K562 (cell line): ENCODE measurements at regions not wholly inside any gene's neighbourhood (a gene's known extent, or its start where the extent isn't known, plus 50 kb on each side); places are given as distances from the start of the nearest gene placed in this dataset.

Experiments
- ATAC-seq: fragments of 200-7000 bp; cut with Tn5 transposase; 3 replicates; pipeline ENCODE4 v1.9.1; 2020; ENCODE audit warnings: moderate library complexity
- BruUV-seq: library from RNA; stranded (reverse); fragments of 400-500 nt; replicated peaks from 2 replicates; lab custom pipeline; 2021; lab: Mats Ljungman, UMichigan
- CTCF ChIA-PET: fragments of 300-600 bp; formaldehyde crosslinking; extraction: SDS; loops from one replicate; lab custom pipeline; 2021; ENCODE audit warnings: low intra/inter-chr PET ratio; lab: Yijun Ruan, JAX
- POLR2A ChIA-PET: fragments of 300-600, 350-650 bp; sonication (Branson Sonifier 250); formaldehyde crosslinking; extraction: SDS; loops from one replicate; lab custom pipeline; 2021; ENCODE audit warnings: antibody characterized with exemption, inconsistent platforms; lab: Yijun Ruan, JAX
- DNase-seq, 4 experiments: peaks; one replicate each; pipeline versions ENCODE4 v3.0.0 to v3.0.0-alpha.2; 2011 to 2018; ENCODE audit warnings: low spot score in 3 of 4, mixed read lengths in 3 of 4; ENCODE audit errors: extremely low read depth in 1 of 4
- FAIRE-seq: peaks from 2 replicates; lab custom pipeline; 2011; peaks lifted over from hg19 to GRCh38; lab: Jason Lieb, UNC
- H2AFZ ChIP-seq: 2 replicates; pipeline ENCODE4 v1.6.0; 2011; ENCODE audit warnings: low read depth, low read length, control low read depth, inconsistent platforms
- H3K27ac ChIP-seq: fragments of 200-600 bp; 3 replicates; pipeline ENCODE4 v1.8.0; 2011; ENCODE audit warnings: low read depth, mild to moderate bottlenecking, control low read depth, inconsistent platforms, low read length, moderate library complexity, mixed read lengths; ENCODE audit errors: extremely low read depth
- H3K27me3 ChIP-seq, 2 experiments: fragments of 300-600 bp in 1 of 2; 2 replicates in 1 of 2; 3 replicates in 1 of 2; pipeline versions ENCODE4 v1.6.0 to v1.8.0; 2011; ENCODE audit warnings: inconsistent platforms in 2 of 2, low read length in 2 of 2, mild to moderate bottlenecking in 1 of 2, mixed read lengths in 1 of 2, moderate library complexity in 1 of 2; ENCODE audit not compliant: control insufficient read depth in 2 of 2, insufficient read depth in 2 of 2
- H3K36me3 ChIP-seq: fragments of 300-600 bp; 3 replicates; pipeline ENCODE4 v1.8.0; 2011; ENCODE audit warnings: mild to moderate bottlenecking, low read length, inconsistent platforms; ENCODE audit not compliant: control insufficient read depth, insufficient read depth
- H3K4me1 ChIP-seq, 2 experiments: fragments of 200-600 bp in 1 of 2; replicated peaks in 1 of 2; 2 replicates in 1 of 2; 3 replicates in 1 of 2; pipeline versions ENCODE4 v1.5.1 to v1.8.0; 2011; ENCODE audit warnings: inconsistent platforms in 2 of 2, low read length in 2 of 2, mild to moderate bottlenecking in 1 of 2, mixed read lengths in 1 of 2, moderate library complexity in 1 of 2; ENCODE audit not compliant: control insufficient read depth in 2 of 2, insufficient read depth in 2 of 2
- H3K4me2 ChIP-seq: 2 replicates; pipeline ENCODE4 v1.6.1; 2011; ENCODE audit warnings: low read length, control low read depth, inconsistent platforms, mixed read lengths; ENCODE audit not compliant: insufficient read depth
- H3K4me3 ChIP-seq: fragments of 200-600 bp; sonication (generic), shearing (Covaris generic); 2 replicates; pipeline ENCODE4 v1.5.1; 2016; ENCODE audit warnings: control low read depth, inconsistent platforms
- H3K79me2 ChIP-seq: fragments of 200-600 bp; 3 replicates; pipeline ENCODE4 v1.8.0; 2011; ENCODE audit warnings: low read length, inconsistent platforms; ENCODE audit not compliant: control insufficient read depth, insufficient read depth
- H3K9ac ChIP-seq, 2 experiments: 2 replicates each; pipeline versions ENCODE4 v1.6.0 to v1.6.1; 2011; ENCODE audit warnings: low read depth in 2 of 2, low read length in 2 of 2, control low read depth in 1 of 2, inconsistent platforms in 1 of 2, mild to moderate bottlenecking in 1 of 2, mixed read lengths in 1 of 2; ENCODE audit not compliant: insufficient read depth in 1 of 2
- H3K9me1 ChIP-seq: one replicate; pipeline ENCODE4 v1.6.0; 2011; ENCODE audit warnings: inconsistent platforms, mild to moderate bottlenecking, low read length, moderate library complexity; ENCODE audit not compliant: control insufficient read depth, insufficient read depth
- H3K9me3 ChIP-seq: replicated peaks from 2 replicates; pipeline ENCODE4 v1.5.1; 2011; ENCODE audit warnings: low read depth, low read length, inconsistent platforms; ENCODE audit not compliant: control insufficient read depth, insufficient read depth
- H4K20me1 ChIP-seq: replicated peaks from 2 replicates; pipeline ENCODE4 v1.6.1; 2011; ENCODE audit warnings: low read length, inconsistent platforms, mixed read lengths; ENCODE audit not compliant: control insufficient read depth, insufficient read depth
- CBFA2T3 ChIP-seq: fragments of 450-650 bp; IDR thresholded peaks from 2 replicates; pipeline ENCODE4 v1.6.1; 2017
- CBX2 ChIP-seq: fragments of 200-600 bp; sonication (generic); IDR thresholded peaks from one replicate; pipeline ENCODE4 v1.6.1; 2012; ENCODE audit warnings: mild to moderate bottlenecking, low read length, inconsistent platforms; ENCODE audit not compliant: insufficient read depth, poor library complexity, severe bottlenecking
- EZH2 ChIP-seq: IDR thresholded peaks from 2 replicates; pipeline ENCODE4 v1.6.1; 2012; ENCODE audit warnings: low read depth, mild to moderate bottlenecking, inconsistent platforms, low read length, borderline replicate concordance
- GABPA ChIP-seq: fragments of 200-800 bp; sonication (Bioruptor generic); conservative IDR thresholded peaks from 2 replicates; pipeline ENCODE4 v1.6.1; 2016; ENCODE audit warnings: low read depth, missing genetic modification characterization, missing compliant biosample characterization
- RB1 ChIP-seq: fragments of 450-650 bp; IDR thresholded peaks from 2 replicates; pipeline ENCODE4 v1.6.1; 2017; ENCODE audit warnings: low read depth, mild to moderate bottlenecking
- ZFPM2 ChIP-seq: fragments of 250-450 bp; sonication (Bioruptor Pico); IDR thresholded peaks from 2 replicates; pipeline ENCODE4 v1.5.1; 2022; ENCODE audit warnings: mild to moderate bottlenecking
- ZNF212 ChIP-seq: fragments of 450-650 bp; formaldehyde crosslinking; IDR thresholded peaks from 2 replicates; pipeline ENCODE4 v1.4.0; 2020; ENCODE audit warnings: mild to moderate bottlenecking
- ZNF232 ChIP-seq: sonication (generic); formaldehyde crosslinking; IDR thresholded peaks from 2 replicates; pipeline ENCODE4 v1.8.0; 2022; ENCODE audit warnings: mild to moderate bottlenecking, missing genetic modification reagents
- ZNF785 ChIP-seq: fragments of 250-450 bp; sonication (Bioruptor Pico); IDR thresholded peaks from 2 replicates; pipeline ENCODE4 v1.4.0; 2020; ENCODE audit warnings: mild to moderate bottlenecking
- WGBS: fragments of 100-300 bp; shearing (Covaris generic); methylation state at CpG from one replicate; pipeline ENCODE4 v1.1.6; 2016; ENCODE audit warnings: low coverage, mixed read lengths; ENCODE audit not compliant: insufficient coverage; ENCODE audit errors: missing lambda C conversion rate; 5-methylcytosine and 5-hydroxymethylcytosine counted together
- in situ Hi-C: fragments of 300-500 bp; cut with MboI; formaldehyde crosslinking; loops from 4 replicates; pipeline ENCODE4 v1.15.0; 2018; ENCODE audit warnings: inconsistent platforms, mixed read lengths
- intact Hi-C: fragments of 100-400 bp; cut with micrococcal nuclease; formaldehyde crosslinking; loops from 2 replicates; pipeline ENCODE4 v1.14.2; 2022
- TF ChIP-seq, protein P1 (sequence below), 2 experiments: fragments of 150-350 bp in 1 of 2; IDR thresholded peaks; 2 replicates each; pipeline ENCODE4 v1.6.1; 2012 to 2016; ENCODE audit warnings: low read depth in 2 of 2, low read length in 2 of 2, mild to moderate bottlenecking in 1 of 2, moderate library complexity in 1 of 2

DNA sequence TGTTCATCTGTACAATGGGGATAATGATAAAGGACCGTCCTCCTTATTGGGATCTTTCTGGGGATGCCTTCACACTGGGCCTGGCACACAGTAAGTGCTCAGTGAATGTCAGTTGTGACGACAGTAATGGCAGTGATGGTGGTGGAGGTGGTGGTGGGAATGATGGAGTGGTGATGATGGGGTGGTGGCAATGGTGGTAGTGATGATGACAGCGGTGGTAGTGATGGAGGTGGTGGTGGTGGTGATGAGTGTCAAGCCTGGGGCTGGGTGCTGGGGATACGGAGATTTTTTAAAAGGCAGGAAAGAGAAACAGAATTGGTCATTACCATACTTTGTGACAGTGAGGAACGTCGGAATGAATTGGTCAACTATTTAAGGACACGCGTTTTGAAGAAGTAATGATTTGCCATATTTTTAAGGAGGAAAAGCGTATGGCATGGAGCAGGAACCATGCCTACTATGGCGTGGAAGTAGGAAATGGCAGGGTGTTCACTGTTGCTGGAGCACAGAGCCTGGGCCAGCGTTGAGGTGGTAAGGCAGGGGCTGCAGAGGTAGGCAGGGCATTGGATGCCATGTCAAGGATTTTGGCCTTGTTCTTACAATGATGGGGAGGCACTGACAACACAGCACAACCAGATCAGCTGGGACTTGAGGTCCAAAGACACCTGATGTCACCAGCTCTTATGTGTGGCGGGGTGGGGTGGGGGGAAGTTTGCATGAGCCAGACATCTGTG is 128.7 kb downstream of the ACTL8 start:
- H3K9ac ChIP-seq, result no peak overlapping the region
- H3K9me3 ChIP-seq, result no peaks in the 10 kb centered on the region
- BruUV-seq, result no TSS peak
- peaks cover 0 to 22% of the 10 kb centered on the region in 2 experiments; a peak in 2 of 5 replicates for H3K27me3 ChIP-seq
- CTCF ChIA-PET, result no interaction called here
- H4K20me1 ChIP-seq, result no peaks in the 10 kb centered on the region; the same call in 1 of the 2 replicates
- TF ChIP-seq EZH2 (no peak), ZNF785 (CRISPR knock-in tag) (no peak), ZNF232 (CRISPR knock-in tag) (no peak), CBX2 (no peak), RB1 (no peak), CBFA2T3 (no peak), GABPA (tag) (no peak), ZNF212 (no peak), ZFPM2 (CRISPR knock-in tag) (no peak)
- TF ChIP-seq, protein P1, sequence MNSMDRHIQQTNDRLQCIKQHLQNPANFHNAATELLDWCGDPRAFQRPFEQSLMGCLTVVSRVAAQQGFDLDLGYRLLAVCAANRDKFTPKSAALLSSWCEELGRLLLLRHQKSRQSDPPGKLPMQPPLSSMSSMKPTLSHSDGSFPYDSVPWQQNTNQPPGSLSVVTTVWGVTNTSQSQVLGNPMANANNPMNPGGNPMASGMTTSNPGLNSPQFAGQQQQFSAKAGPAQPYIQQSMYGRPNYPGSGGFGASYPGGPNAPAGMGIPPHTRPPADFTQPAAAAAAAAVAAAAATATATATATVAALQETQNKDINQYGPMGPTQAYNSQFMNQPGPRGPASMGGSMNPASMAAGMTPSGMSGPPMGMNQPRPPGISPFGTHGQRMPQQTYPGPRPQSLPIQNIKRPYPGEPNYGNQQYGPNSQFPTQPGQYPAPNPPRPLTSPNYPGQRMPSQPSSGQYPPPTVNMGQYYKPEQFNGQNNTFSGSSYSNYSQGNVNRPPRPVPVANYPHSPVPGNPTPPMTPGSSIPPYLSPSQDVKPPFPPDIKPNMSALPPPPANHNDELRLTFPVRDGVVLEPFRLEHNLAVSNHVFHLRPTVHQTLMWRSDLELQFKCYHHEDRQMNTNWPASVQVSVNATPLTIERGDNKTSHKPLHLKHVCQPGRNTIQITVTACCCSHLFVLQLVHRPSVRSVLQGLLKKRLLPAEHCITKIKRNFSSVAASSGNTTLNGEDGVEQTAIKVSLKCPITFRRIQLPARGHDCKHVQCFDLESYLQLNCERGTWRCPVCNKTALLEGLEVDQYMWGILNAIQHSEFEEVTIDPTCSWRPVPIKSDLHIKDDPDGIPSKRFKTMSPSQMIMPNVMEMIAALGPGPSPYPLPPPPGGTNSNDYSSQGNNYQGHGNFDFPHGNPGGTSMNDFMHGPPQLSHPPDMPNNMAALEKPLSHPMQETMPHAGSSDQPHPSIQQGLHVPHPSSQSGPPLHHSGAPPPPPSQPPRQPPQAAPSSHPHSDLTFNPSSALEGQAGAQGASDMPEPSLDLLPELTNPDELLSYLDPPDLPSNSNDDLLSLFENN (IDR thresholded peaks at IDR 0.05; ENCODE audit: low read depth in 2 of 2, low read length in 2 of 2), result no peak
- ATAC-seq (no peak), FAIRE-seq (no peak), DNase-seq (no peak)
- no peak overlapping the region for H3K4me2 ChIP-seq
- H3K36me3 ChIP-seq, result no peaks in the 10 kb centered on the region
- no peak overlapping the region for H3K4me3 ChIP-seq
- POLR2A ChIA-PET, result no interaction called here
- no peaks in the 10 kb centered on the region for H3K4me1 ChIP-seq
- no peaks in the 10 kb centered on the region for H3K9me1 ChIP-seq
- no peak overlapping the region for H2AFZ ChIP-seq
- in situ Hi-C loops, result no loop called here
- H3K27ac ChIP-seq, result no peak overlapping the region
- 5% methylated on average over 12 of the region's 12 CpGs for WGBS
- intact Hi-C loops, result no loop called here
- no peaks in the 10 kb centered on the region for H3K79me2 ChIP-seq
